ENCODE measurements at regions not wholly inside any gene's neighbourhood (a gene's known extent, or its start where the extent isn't known, plus 50 kb on each side); places are given as distances from the start of the nearest gene placed in this dataset.
"Not testable (repeated sequence)": the region's sequence is repeated elsewhere in the genome, so short reads cannot be mapped to it uniquely, and the experiment has no call there.

- no peak for DNase-seq (ENCODE audit: low read depth, low spot score)
Measured at GRCh38 chr4:42284030-42284429, 113.3 kb upstream of the SHISA3 start.

GRCh38 chr4:42288876-42289275 is 108.4 kb upstream of the SHISA3 start:
- not testable (repeated sequence) for DNase-seq (ENCODE audit: low read depth, low spot score)

- not testable (repeated sequence) for DNase-seq (ENCODE audit: low read depth, low spot score)
Measured at GRCh38 chr4:42292192-42292591, 105.1 kb upstream of the SHISA3 start.

GRCh38 chr4:42293967-42294813 is 103.1 kb upstream of the SHISA3 start:
- DNase-seq (ENCODE audit: low read depth, low spot score): no peak

GRCh38 chr4:42296196-42296595 is 101.1 kb upstream of the SHISA3 start:
- DNase-seq (ENCODE audit: low read depth, low spot score): no peak

GRCh38 chr4:42302348-42302747 is 94.9 kb upstream of the SHISA3 start:
- DNase-seq (ENCODE audit: low read depth, low spot score): peak; percentile 49

GRCh38 chr4:42306221-42307109 is 90.8 kb upstream of the SHISA3 start:
- DNase-seq (ENCODE audit: low read depth, low spot score): no peak

GRCh38 chr4:42308247-42308646 is 89.0 kb upstream of the SHISA3 start:
- DNase-seq (ENCODE audit: low read depth, low spot score): no peak

GRCh38 chr4:42309361-42310260 is 87.7 kb upstream of the SHISA3 start:
- DNase-seq (ENCODE audit: low read depth, low spot score): no peak

GRCh38 chr4:42310358-42310757 is 86.9 kb upstream of the SHISA3 start:
- no peak for DNase-seq (ENCODE audit: low read depth, low spot score)

- no peak for DNase-seq (ENCODE audit: low read depth, low spot score)
Measured at GRCh38 chr4:42310806-42311205, 86.5 kb upstream of the SHISA3 start.

GRCh38 chr4:42311591-42311990 is 85.7 kb upstream of the SHISA3 start:
- no peak for DNase-seq (ENCODE audit: low read depth, low spot score)

- not testable (repeated sequence) for DNase-seq (ENCODE audit: low read depth, low spot score)
Measured at GRCh38 chr4:42313420-42313819, 83.9 kb upstream of the SHISA3 start.

- no peak for DNase-seq (ENCODE audit: low read depth, low spot score)
Measured at GRCh38 chr4:42313872-42314271, 83.4 kb upstream of the SHISA3 start.

- DNase-seq (ENCODE audit: low read depth, low spot score): no peak
Measured at GRCh38 chr4:42315231-42315630, 82.1 kb upstream of the SHISA3 start.

- no peak for DNase-seq (ENCODE audit: low read depth, low spot score)
Measured at GRCh38 chr4:42320822-42321388, 76.4 kb upstream of the SHISA3 start.

- no peak for DNase-seq (ENCODE audit: low read depth, low spot score)
Measured at GRCh38 chr4:42326040-42326439, 71.2 kb upstream of the SHISA3 start.

GRCh38 chr4:42326524-42326923 is 70.8 kb upstream of the SHISA3 start:
- DNase-seq (ENCODE audit: low read depth, low spot score): no peak

- no peak for DNase-seq (ENCODE audit: low read depth, low spot score)
Measured at GRCh38 chr4:42327323-42327722, 70.0 kb upstream of the SHISA3 start.

GRCh38 chr4:42328978-42329377 is 68.3 kb upstream of the SHISA3 start:
- DNase-seq (ENCODE audit: low read depth, low spot score): no peak

GRCh38 chr4:42329421-42329820 is 67.9 kb upstream of the SHISA3 start:
- no peak for DNase-seq (ENCODE audit: low read depth, low spot score)

Measured in astrocyte of the hippocampus (primary cell).